IMR-90 (cell line): ENCODE measurements at regions not wholly inside any gene's neighbourhood (a gene's known extent, or its start where the extent isn't known, plus 50 kb on each side); places are given as distances from the start of the nearest gene placed in this dataset.

Source experiments
- ATAC-seq: fragments of 200-7000 bp; cut with Tn5 transposase; 2 replicates; pipeline ENCODE4 v1.9.1; 2020; ENCODE audit warnings: low read depth, mild to moderate bottlenecking, moderate library complexity
- BruUV-seq: library from RNA; stranded (reverse); fragments of 400-500 nt; replicated peaks from 2 replicates; lab custom pipeline; 2021; lab: Mats Ljungman, UMichigan
- CTCF ChIA-PET: fragments of 300-600 bp; formaldehyde crosslinking; extraction: SDS; loops from one replicate; lab custom pipeline; 2021; ENCODE audit warnings: antibody characterized with exemption; lab: Yijun Ruan, JAX
- POLR2A ChIA-PET: fragments of 300-600 bp; sonication (Branson Sonifier 250); formaldehyde crosslinking; loops from one replicate; lab custom pipeline; 2022; ENCODE audit warnings: antibody characterized with exemption; ENCODE audit not compliant: unreplicated experiment; lab: Charles Lee
- DNase-seq: peaks from one replicate; pipeline ENCODE4 v3.0.0; 2013
- H2AFZ ChIP-seq: replicated peaks from 2 replicates; pipeline ENCODE3; 2013; ENCODE audit warnings: low read length, mild to moderate bottlenecking; ENCODE audit not compliant: poor library complexity
- H2AK5ac ChIP-seq: 2 replicates; pipeline ENCODE4 v1.6.1; 2013; ENCODE audit warnings: low read depth, low read length, inconsistent platforms
- H2AK9ac ChIP-seq: replicated peaks from 2 replicates; pipeline ENCODE3; 2013; ENCODE audit warnings: mild to moderate bottlenecking, low read depth, low read length, moderate library complexity; ENCODE audit not compliant: poor library complexity
- H2BK120ac ChIP-seq: 2 replicates; pipeline ENCODE4 v1.6.1; 2013; ENCODE audit warnings: low read depth, low read length, inconsistent platforms
- H2BK15ac ChIP-seq: 3 replicates; pipeline ENCODE4 v1.6.1; 2013; ENCODE audit warnings: low read depth, low read length, inconsistent platforms
- H2BK20ac ChIP-seq: 2 replicates; pipeline ENCODE4 v1.6.1; 2013; ENCODE audit warnings: low read depth, mild to moderate bottlenecking, inconsistent platforms, low read length, moderate library complexity
- H2BK5ac ChIP-seq: 2 replicates; pipeline ENCODE4 v1.6.1; 2013; ENCODE audit warnings: mild to moderate bottlenecking, low read depth, low read length, inconsistent platforms; ENCODE audit not compliant: poor library complexity, severe bottlenecking
- H3K14ac ChIP-seq: replicated peaks from 2 replicates; pipeline ENCODE4 v1.6.1; 2013; ENCODE audit warnings: low read depth, low read length, inconsistent platforms
- H3K18ac ChIP-seq: 2 replicates; pipeline ENCODE4 v1.6.1; 2013; ENCODE audit warnings: low read depth, low read length, control low read depth
- H3K23ac ChIP-seq: 2 replicates; pipeline ENCODE4 v1.6.1; 2013; ENCODE audit warnings: low read depth, low read length, inconsistent platforms
- H3K27ac ChIP-seq: 2 replicates; pipeline ENCODE4 v1.5.1; 2013; ENCODE audit warnings: mild to moderate bottlenecking, control low read depth, low read length; ENCODE audit not compliant: insufficient read depth
- H3K27me3 ChIP-seq: 2 replicates; pipeline ENCODE4 v1.6.1; 2013; ENCODE audit warnings: low read length; ENCODE audit not compliant: control insufficient read depth, insufficient read depth
- H3K36me3 ChIP-seq: 2 replicates; pipeline ENCODE4 v1.6.1; 2013; ENCODE audit warnings: low read length, mixed read lengths; ENCODE audit not compliant: control insufficient read depth, insufficient read depth
- H3K4ac ChIP-seq: 2 replicates; pipeline ENCODE4 v1.6.1; 2013; ENCODE audit warnings: low read depth, low read length, inconsistent platforms
- H3K4me1 ChIP-seq: 2 replicates; pipeline ENCODE4 v1.6.1; 2013; ENCODE audit warnings: low read length, mixed read lengths; ENCODE audit not compliant: control insufficient read depth, insufficient read depth
- H3K4me2 ChIP-seq: 2 replicates; pipeline ENCODE4 v1.6.1; 2013; ENCODE audit warnings: low read depth, mild to moderate bottlenecking, control low read depth, low read length, moderate library complexity
- H3K4me3 ChIP-seq: 2 replicates; pipeline ENCODE4 v1.5.1; 2013; ENCODE audit warnings: low read depth, mild to moderate bottlenecking, control low read depth, low read length, moderate library complexity; ENCODE audit not compliant: insufficient read depth
- H3K56ac ChIP-seq: 2 replicates; pipeline ENCODE4 v1.6.1; 2013; ENCODE audit warnings: low read length, inconsistent platforms; ENCODE audit not compliant: insufficient read depth; ENCODE audit errors: extremely low read depth
- H3K79me1 ChIP-seq, 2 experiments: 2 replicates each; pipeline ENCODE4 v1.6.1; 2013; ENCODE audit warnings: low read length in 2 of 2, inconsistent platforms in 1 of 2, low read depth in 1 of 2
- H3K9ac ChIP-seq: 2 replicates; pipeline ENCODE4 v1.6.1; 2013; ENCODE audit warnings: low read depth, low read length, control low read depth
- H3K9me1 ChIP-seq: 2 replicates; pipeline ENCODE4 v1.6.1; 2013; ENCODE audit warnings: low read length, inconsistent platforms; ENCODE audit not compliant: insufficient read depth
- H3K9me3 ChIP-seq: 2 replicates; pipeline ENCODE4 v1.6.1; 2013; ENCODE audit warnings: low read length; ENCODE audit not compliant: control insufficient read depth, insufficient read depth
- H4K20me1 ChIP-seq: 2 replicates; pipeline ENCODE4 v1.6.1; 2013; ENCODE audit warnings: low read length, inconsistent platforms; ENCODE audit not compliant: insufficient read depth
- H4K5ac ChIP-seq: 2 replicates; pipeline ENCODE4 v1.6.1; 2013; ENCODE audit warnings: mild to moderate bottlenecking, low read depth, low read length, control low read depth
- H4K8ac ChIP-seq, 2 experiments: 2 replicates each; pipeline ENCODE4 v1.6.1; 2013; ENCODE audit warnings: low read depth in 2 of 2, low read length in 2 of 2, control low read depth in 1 of 2, inconsistent platforms in 1 of 2
- H4K91ac ChIP-seq: 2 replicates; pipeline ENCODE4 v1.6.1; 2013; ENCODE audit warnings: low read depth, low read length, inconsistent platforms; ENCODE audit not compliant: insufficient read depth
- BHLHE40 ChIP-seq: fragments of 150-350 bp; IDR thresholded peaks from 2 replicates; pipeline ENCODE4 v1.6.1; 2016; ENCODE audit warnings: mild to moderate bottlenecking, low read depth, low read length
- CEBPB ChIP-seq: IDR thresholded peaks from 2 replicates; pipeline ENCODE4 v1.6.1; 2012; ENCODE audit warnings: low read depth, low read length, improper control_type of control experiment
- FOS ChIP-seq: fragments of 150-350 bp; IDR thresholded peaks from 2 replicates; pipeline ENCODE4 v1.6.1; 2016; ENCODE audit warnings: low read depth, low read length
- NFE2L2 ChIP-seq: fragments of 150-350 bp; IDR thresholded peaks from 2 replicates; pipeline ENCODE4 v1.6.1; 2016; ENCODE audit warnings: low read depth, mild to moderate bottlenecking, low read length
- RFX5 ChIP-seq: IDR thresholded peaks from 2 replicates; pipeline ENCODE4 v1.8.0; 2012; ENCODE audit warnings: low read depth, mild to moderate bottlenecking, low read length, moderate library complexity
- SMC3 ChIP-seq: fragments of 150-350 bp; IDR thresholded peaks from 2 replicates; pipeline ENCODE4 v1.6.1; 2016; ENCODE audit warnings: low read depth, mild to moderate bottlenecking, antibody characterized with exemption, low read length, moderate library complexity
- WGBS, 2 experiments: methylation state at CpG; one replicate each; pipeline versions ENCODE4 v1.1.5 to v1.1.7; 2013; ENCODE audit warnings: missing lambda C conversion rate in 2 of 2; ENCODE audit not compliant: insufficient read length in 1 of 2; ENCODE audit errors: extremely low coverage in 2 of 2; 5-methylcytosine and 5-hydroxymethylcytosine counted together
- dilution Hi-C: fragments of 300-500 bp; cut with HindIII; formaldehyde crosslinking; loops from one replicate; pipeline ENCODE4 v1.14.3; 2018; ENCODE audit warnings: low sequenced_read_pairs; ENCODE audit not compliant: unreplicated experiment
- in situ Hi-C: fragments of 300-500 bp; cut with MboI; formaldehyde crosslinking; loops from 3 replicates; pipeline ENCODE4 v1.14.3; 2019; ENCODE audit warnings: low sequenced_read_pairs, inconsistent platforms, mixed read lengths
- intact Hi-C: fragments of 100-400 bp; cut with micrococcal nuclease; formaldehyde crosslinking; loops from 2 replicates; pipeline ENCODE4 v1.10.0; 2022
- TF ChIP-seq, protein P1 (sequence below): fragments of 150-350 bp; IDR thresholded peaks from 2 replicates; pipeline ENCODE4 v1.6.1; 2017; ENCODE audit warnings: mild to moderate bottlenecking, antibody characterized with exemption, low read length, low read depth
- TF ChIP-seq, protein P2 (sequence below): fragments of 150-350 bp; IDR thresholded peaks from 2 replicates; pipeline ENCODE4 v1.6.1; 2016; ENCODE audit warnings: low read depth, mild to moderate bottlenecking, low read length, moderate library complexity, borderline replicate concordance

DNA sequence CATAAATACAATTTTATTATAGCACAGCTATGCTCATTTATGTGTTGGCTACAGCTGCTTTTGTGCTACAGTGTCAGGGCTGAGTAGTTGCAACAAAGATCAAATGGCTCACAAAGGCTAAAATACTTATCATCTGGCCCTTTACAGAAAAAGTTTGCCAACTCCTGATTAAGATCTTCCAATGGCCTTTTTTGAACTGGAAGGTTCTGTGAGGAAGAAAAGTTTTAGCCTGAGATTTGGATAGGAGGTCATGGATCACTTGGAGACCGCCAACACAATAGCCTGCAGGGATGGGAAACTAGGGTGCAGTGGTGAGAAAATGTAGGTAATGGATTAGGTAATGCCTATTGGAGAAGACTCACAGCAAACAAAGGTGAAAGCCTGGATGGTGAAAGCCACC, 169.8 kb downstream of the NOC3L start:
- dilution Hi-C loops (no loop called here), intact Hi-C loops (loop anchor here (1.0 to 2.0 kb wide), 2 partner anchors 9 to 14 kb away; no protein-coding TSS in a partner anchor), in situ Hi-C loops (no loop called here)
- Histone ChIP-seq H2BK15ac (peak overlapping the region; percentile 48; the same call in 2 of the 3 replicates), H2BK20ac (peak overlapping the region; percentile 74), H2BK120ac (peak overlapping the region; percentile 68), H4K20me1 (no peaks in the 10 kb centered on the region; the same call in 1 of the 2 replicates), H3K14ac (no peak overlapping the region; the same call in 1 of the 2 replicates), H4K91ac (peak overlapping the region; percentile 11; the same call in 1 of the 2 replicates), H3K27me3 (no peaks in the 10 kb centered on the region), H3K36me3 (no peaks in the 10 kb centered on the region), H3K27ac (peak overlapping the region; percentile 31; the same call in 1 of the 2 replicates), H2BK5ac (peak overlapping the region; percentile 17), H3K9me1 (peaks cover 6% of the 10 kb centered on the region; the same call in 1 of the 2 replicates), H3K56ac (no peak overlapping the region), H4K8ac (peak overlapping the region in 1 of 2 experiments; percentile 33; a peak in 2 of 4 replicates), H2AK9ac (peak overlapping the region; percentile 75), H2AFZ (no peak overlapping the region), H3K4me1 (peaks cover 8% of the 10 kb centered on the region), H3K9ac (no peak overlapping the region), H3K9me3 (no peaks in the 10 kb centered on the region), H3K4me3 (no peak overlapping the region), H3K4ac (peak overlapping the region; percentile 40), H3K23ac (no peak overlapping the region), H3K79me1 (no peaks in the 10 kb centered on the region), H4K5ac (no peak overlapping the region), H2AK5ac (peak overlapping the region; percentile 64; the same call in 1 of the 2 replicates), H3K18ac (peak overlapping the region; percentile 45; the same call in 1 of the 2 replicates), H3K4me2 (peak overlapping the region; percentile 84)
- ATAC-seq (peak; percentile 19; the same call in 1 of the 2 replicates), DNase-seq (no peak)
- POLR2A ChIA-PET = no interaction called here
- CTCF ChIA-PET = interaction anchor here (1.6 to 2.0 kb wide), 2 partner anchors 12 to 13 kb away, joined by 4 read pairs; no protein-coding TSS in a partner anchor
- WGBS, 2 experiments = 73% methylated on average over 1 of the region's 1 CpG; no CpG with 5 or more reads in 1 of the 2 experiments
- no TSS peak for BruUV-seq
- TF ChIP-seq CEBPB (no peak), SMC3 (no peak), BHLHE40 (no peak), NFE2L2 (no peak), RFX5 (no peak), FOS (no peak)
- TF ChIP-seq, protein P1, sequence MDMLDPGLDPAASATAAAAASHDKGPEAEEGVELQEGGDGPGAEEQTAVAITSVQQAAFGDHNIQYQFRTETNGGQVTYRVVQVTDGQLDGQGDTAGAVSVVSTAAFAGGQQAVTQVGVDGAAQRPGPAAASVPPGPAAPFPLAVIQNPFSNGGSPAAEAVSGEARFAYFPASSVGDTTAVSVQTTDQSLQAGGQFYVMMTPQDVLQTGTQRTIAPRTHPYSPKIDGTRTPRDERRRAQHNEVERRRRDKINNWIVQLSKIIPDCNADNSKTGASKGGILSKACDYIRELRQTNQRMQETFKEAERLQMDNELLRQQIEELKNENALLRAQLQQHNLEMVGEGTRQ = no peak
- TF ChIP-seq, protein P2, sequence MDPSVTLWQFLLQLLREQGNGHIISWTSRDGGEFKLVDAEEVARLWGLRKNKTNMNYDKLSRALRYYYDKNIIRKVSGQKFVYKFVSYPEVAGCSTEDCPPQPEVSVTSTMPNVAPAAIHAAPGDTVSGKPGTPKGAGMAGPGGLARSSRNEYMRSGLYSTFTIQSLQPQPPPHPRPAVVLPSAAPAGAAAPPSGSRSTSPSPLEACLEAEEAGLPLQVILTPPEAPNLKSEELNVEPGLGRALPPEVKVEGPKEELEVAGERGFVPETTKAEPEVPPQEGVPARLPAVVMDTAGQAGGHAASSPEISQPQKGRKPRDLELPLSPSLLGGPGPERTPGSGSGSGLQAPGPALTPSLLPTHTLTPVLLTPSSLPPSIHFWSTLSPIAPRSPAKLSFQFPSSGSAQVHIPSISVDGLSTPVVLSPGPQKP = no peak
